Chondrocyte (in vitro differentiated cells): ENCODE measurements at regions not wholly inside any gene's neighbourhood (a gene's known extent, or its start where the extent isn't known, plus 50 kb on each side); places are given as distances from the start of the nearest gene placed in this dataset.

ENCODE experiments used
- DNase-seq: peaks from one replicate; pipeline ENCODE4 v3.0.0; 2021; ENCODE audit warnings: mixed read lengths, low spot score
- H3K27ac Mint-ChIP-seq: one replicate; pipeline ENCODE4 v1.8.0; 2021; ENCODE audit warnings: mild to moderate bottlenecking, moderate library complexity, mixed read lengths; ENCODE audit not compliant: unreplicated experiment
- H3K27me3 Mint-ChIP-seq: 2 replicates; pipeline ENCODE4 v1.8.0; 2021; ENCODE audit warnings: low read depth, mixed read lengths
- H3K36me3 Mint-ChIP-seq: 2 replicates; pipeline ENCODE4 v1.8.0; 2021; ENCODE audit warnings: low read depth, mixed read lengths
- H3K4me1 Mint-ChIP-seq: 2 replicates; pipeline ENCODE4 v1.8.0; 2021; ENCODE audit warnings: low read depth, mild to moderate bottlenecking, mixed read lengths
- H3K4me3 Mint-ChIP-seq: one replicate; pipeline ENCODE4 v1.8.0; 2021; ENCODE audit warnings: mild to moderate bottlenecking, moderate library complexity, mixed read lengths; ENCODE audit not compliant: unreplicated experiment
- H3K9me3 Mint-ChIP-seq: 2 replicates; pipeline ENCODE4 v1.8.0; 2021; ENCODE audit warnings: low read depth, mixed read lengths
- TF ChIP-seq, protein P1 (sequence below): fragments of 200-600 bp; sonication (generic); IDR thresholded peaks from 2 replicates; pipeline ENCODE4 v1.5.0; 2021; ENCODE audit warnings: antibody characterized with exemption, mild to moderate bottlenecking, moderate library complexity

DNA sequence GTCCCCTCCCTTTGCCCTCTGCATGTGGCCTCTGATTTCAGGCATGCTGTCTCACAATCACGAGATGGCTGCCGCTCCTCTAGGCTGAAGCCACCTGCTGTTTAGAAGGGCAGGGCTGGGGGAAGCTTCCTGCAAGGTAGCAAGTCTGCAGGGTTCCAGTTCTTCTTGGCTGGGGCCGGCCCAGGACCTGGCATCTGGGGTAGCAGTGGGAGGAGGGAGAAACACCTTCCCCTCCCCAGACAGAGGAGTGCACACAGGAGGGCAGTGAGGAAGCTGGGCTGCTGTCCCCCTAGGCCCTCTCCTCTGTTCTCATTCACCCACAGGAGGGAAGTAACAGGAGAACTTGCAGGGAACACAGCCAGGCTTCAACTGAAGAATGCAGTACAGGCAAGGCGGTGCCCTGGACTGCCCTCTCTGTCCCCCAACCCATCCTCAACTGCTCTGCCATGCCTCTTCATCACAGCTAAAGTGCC is 345.9 kb upstream of the HS6ST1 start:
- no peaks in the 10 kb centered on the region for H3K36me3 Mint-ChIP-seq
- DNase-seq = no peak
- no peak overlapping the region for H3K27ac Mint-ChIP-seq
- H3K4me3 Mint-ChIP-seq = no peak overlapping the region
- TF ChIP-seq, protein P1, sequence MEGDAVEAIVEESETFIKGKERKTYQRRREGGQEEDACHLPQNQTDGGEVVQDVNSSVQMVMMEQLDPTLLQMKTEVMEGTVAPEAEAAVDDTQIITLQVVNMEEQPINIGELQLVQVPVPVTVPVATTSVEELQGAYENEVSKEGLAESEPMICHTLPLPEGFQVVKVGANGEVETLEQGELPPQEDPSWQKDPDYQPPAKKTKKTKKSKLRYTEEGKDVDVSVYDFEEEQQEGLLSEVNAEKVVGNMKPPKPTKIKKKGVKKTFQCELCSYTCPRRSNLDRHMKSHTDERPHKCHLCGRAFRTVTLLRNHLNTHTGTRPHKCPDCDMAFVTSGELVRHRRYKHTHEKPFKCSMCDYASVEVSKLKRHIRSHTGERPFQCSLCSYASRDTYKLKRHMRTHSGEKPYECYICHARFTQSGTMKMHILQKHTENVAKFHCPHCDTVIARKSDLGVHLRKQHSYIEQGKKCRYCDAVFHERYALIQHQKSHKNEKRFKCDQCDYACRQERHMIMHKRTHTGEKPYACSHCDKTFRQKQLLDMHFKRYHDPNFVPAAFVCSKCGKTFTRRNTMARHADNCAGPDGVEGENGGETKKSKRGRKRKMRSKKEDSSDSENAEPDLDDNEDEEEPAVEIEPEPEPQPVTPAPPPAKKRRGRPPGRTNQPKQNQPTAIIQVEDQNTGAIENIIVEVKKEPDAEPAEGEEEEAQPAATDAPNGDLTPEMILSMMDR = no peak
- peaks cover 16% of the 10 kb centered on the region for H3K27me3 Mint-ChIP-seq
- H3K4me1 Mint-ChIP-seq = peaks cover 5% of the 10 kb centered on the region
- H3K9me3 Mint-ChIP-seq = no peaks in the 10 kb centered on the region

DNA sequence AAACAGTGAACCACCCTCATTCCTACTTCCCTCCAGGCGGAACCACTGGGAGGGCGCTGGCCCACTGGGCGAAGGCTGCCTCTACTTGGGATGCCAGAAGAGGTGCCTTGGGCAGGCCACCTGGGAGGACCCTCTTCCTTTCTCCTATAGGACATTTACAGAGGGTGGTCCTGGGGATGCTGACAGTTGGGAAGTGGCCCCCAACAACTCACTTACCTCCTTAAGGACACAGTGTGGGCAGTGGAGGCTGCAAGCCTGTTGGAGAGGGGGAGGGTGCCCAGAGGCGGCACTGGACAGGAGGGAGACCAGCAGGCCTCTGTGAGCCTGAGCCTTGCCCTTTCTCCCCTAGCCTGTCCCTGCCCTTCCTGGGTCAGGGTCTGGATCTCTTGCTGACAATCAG is 346.4 kb upstream of the HS6ST1 start:
- Mint-ChIP-seq H3K27me3 (peaks cover 16% of the 10 kb centered on the region), H3K4me1 (peaks cover 10% of the 10 kb centered on the region), H3K9me3 (no peaks in the 10 kb centered on the region), H3K36me3 (no peaks in the 10 kb centered on the region), H3K4me3 (no peak overlapping the region), H3K27ac (no peak overlapping the region)
- no peak for DNase-seq
- TF ChIP-seq, protein P1 = no peak

DNA sequence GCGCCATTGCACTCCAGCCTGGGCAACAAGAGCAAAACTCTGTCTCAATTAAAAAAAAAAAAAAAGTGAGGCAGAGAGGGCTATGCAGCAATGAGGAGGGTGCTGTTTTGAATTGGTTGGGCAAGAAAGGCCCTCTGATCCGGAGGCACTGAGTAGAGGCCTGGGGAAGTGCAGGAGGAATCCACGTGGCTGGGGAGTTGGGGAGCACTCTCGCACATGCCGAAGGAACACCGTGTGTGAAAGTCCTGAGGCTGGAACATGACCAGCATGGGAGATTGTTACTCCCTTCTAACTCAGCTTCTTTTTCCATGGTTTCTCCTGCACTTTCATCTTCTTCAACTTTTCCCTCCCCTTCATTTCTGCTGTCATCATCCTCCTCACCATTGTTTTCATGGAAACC is 347.9 kb upstream of the HS6ST1 start:
- DNase-seq = no peak
- Mint-ChIP-seq H3K27me3 (peaks cover 13% of the 10 kb centered on the region), H3K36me3 (no peaks in the 10 kb centered on the region), H3K4me3 (no peak overlapping the region), H3K9me3 (no peaks in the 10 kb centered on the region), H3K4me1 (peaks cover 13% of the 10 kb centered on the region), H3K27ac (no peak overlapping the region)
- TF ChIP-seq, protein P1 = no peak

DNA sequence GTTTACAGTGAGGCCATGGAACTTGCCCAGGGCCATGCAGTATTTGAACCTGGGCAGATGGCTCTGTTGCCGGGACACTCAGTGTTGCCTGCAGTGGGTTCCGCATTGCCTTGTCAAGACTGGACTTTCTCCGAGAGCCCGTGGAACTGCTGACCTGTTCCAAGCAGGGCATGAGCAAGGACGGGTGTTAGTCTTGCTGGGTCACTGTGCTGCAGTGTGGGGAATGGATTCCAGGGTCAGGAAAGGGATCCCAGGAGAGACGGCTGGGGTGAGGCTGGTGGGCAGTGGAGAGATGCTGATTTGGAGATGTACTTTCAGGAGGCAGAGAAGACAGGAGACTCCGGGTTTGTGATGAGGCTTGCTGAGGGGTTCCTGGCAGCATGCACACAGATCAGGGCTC is 348.7 kb upstream of the HS6ST1 start:
- Mint-ChIP-seq H3K4me1 (peaks cover 13% of the 10 kb centered on the region), H3K27ac (no peak overlapping the region), H3K36me3 (no peaks in the 10 kb centered on the region), H3K27me3 (peaks cover 9% of the 10 kb centered on the region), H3K9me3 (no peaks in the 10 kb centered on the region), H3K4me3 (no peak overlapping the region)
- TF ChIP-seq, protein P1 = no peak
- no peak for DNase-seq

DNA sequence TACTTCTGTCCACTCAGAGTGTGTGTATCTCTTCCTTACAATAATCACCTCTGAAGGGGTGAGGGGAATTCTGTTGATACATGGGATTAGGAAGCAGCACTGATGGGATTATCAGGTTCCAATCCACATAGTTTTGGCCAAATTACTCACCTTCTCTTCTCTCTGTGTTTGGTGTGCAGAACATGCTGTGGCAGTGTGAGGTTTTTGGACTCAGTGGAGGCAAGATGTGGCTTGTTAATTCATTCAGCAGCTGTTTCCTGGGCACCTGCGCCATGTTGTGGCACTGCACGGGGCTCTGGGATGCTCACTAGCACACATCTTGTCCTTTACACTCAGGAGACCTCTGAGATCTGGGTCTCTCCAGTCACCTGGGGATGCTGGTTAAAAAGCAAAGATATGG is 350.3 kb upstream of the HS6ST1 start:
- Mint-ChIP-seq H3K27me3 (peaks cover 5% of the 10 kb centered on the region), H3K4me3 (no peak overlapping the region), H3K36me3 (peaks cover under 1% of the 10 kb centered on the region), H3K9me3 (peaks cover 10% of the 10 kb centered on the region), H3K27ac (no peak overlapping the region), H3K4me1 (peaks cover 13% of the 10 kb centered on the region)
- DNase-seq = no peak
- TF ChIP-seq, protein P1 = no peak
